ENCODE measurements at regions not wholly inside any gene's neighbourhood (a gene's known extent, or its start where the extent isn't known, plus 50 kb on each side); places are given as distances from the start of the nearest gene placed in this dataset.

GRCh38 chr12:126061777-126062176 lies 996.5 kb downstream of the AACS start:
- no peak for DNase-seq

GRCh38 chr12:126064028-126064427 lies 998.8 kb downstream of the AACS start:
- DNase-seq, result no peak

GRCh38 chr12:126067626-126068329 lies 1002.5 kb downstream of the AACS start:
- no peak for DNase-seq

- DNase-seq, result peak in 1 of 58 donors; percentile 3
These were observed 1004.4 kb downstream of the AACS start for GRCh38 chr12:126069549-126070165.

- no peak for DNase-seq
These were observed 1011.3 kb downstream of the AACS start for GRCh38 chr12:126076515-126076914.

GRCh38 chr12:126083926-126084325 lies 1018.7 kb downstream of the AACS start:
- DNase-seq, result no peak

- no peak for DNase-seq
These were observed 1019.2 kb downstream of the AACS start for GRCh38 chr12:126084480-126084879.

- no peak for DNase-seq
These were observed 1021.0 kb downstream of the AACS start for GRCh38 chr12:126086242-126086641.

- DNase-seq, result no peak
These were observed 1022.5 kb downstream of the AACS start for GRCh38 chr12:126087692-126088091.

GRCh38 chr12:126093908-126094307 lies 1028.7 kb downstream of the AACS start:
- peak in 10 of 58 donors; percentile 2 to 21 (median 6) for DNase-seq

- DNase-seq, result peak in 13 of 58 donors; percentile 4 to 51 (median 13)
These were observed 1030.7 kb downstream of the AACS start for GRCh38 chr12:126095748-126096510.

- DNase-seq, result no peak
These were observed 1041.5 kb downstream of the AACS start for GRCh38 chr12:126106706-126107105.

- DNase-seq, result no peak
These were observed 1042.4 kb downstream of the AACS start for GRCh38 chr12:126107659-126108058.

- DNase-seq, result no peak
These were observed 1043.0 kb downstream of the AACS start for GRCh38 chr12:126108247-126108646.

- DNase-seq, result no peak
These were observed 1046.9 kb downstream of the AACS start for GRCh38 chr12:126112141-126112540.

GRCh38 chr12:126112849-126113248 lies 1047.6 kb downstream of the AACS start:
- DNase-seq, result peak in 2 of 58 donors; percentile 2 to 7

- no peak for DNase-seq
These were observed 1049.2 kb downstream of the AACS start for GRCh38 chr12:126114441-126114840.

- no peak for DNase-seq
These were observed 1052.3 kb downstream of the AACS start for GRCh38 chr12:126117502-126117901.

GRCh38 chr12:126139355-126139754 lies 1074.1 kb downstream of the AACS start:
- DNase-seq, result no peak

- no peak for DNase-seq
These were observed 1079.4 kb downstream of the AACS start for GRCh38 chr12:126144603-126145002.

GRCh38 chr12:126147321-126147720 lies 1082.1 kb downstream of the AACS start:
- DNase-seq, result no peak
